Left lung (tissue), 4 donors: ENCODE measurements at regions not wholly inside any gene's neighbourhood (a gene's known extent, or its start where the extent isn't known, plus 50 kb on each side); places are given as distances from the start of the nearest gene placed in this dataset.

Experiments used
- ATAC-seq: fragments of 200-7000 bp; cut with Tn5 transposase; one replicate; pipeline ENCODE4 v1.9.1; 2020; ENCODE audit warnings: moderate library complexity
- DNase-seq, 4 donors: peaks; one replicate each; pipeline ENCODE4 v3.0.0-alpha.2; 2013 to 2020
- H3K27ac ChIP-seq, 2 donors: fragments of 200-600 bp; sonication (generic) in 1 of 2; one replicate each; pipeline versions ENCODE4 v1.5.0 to v1.8.0; 2020 to 2021
- H3K27me3 ChIP-seq, 2 donors: fragments of 200-600 bp; sonication (generic) in 1 of 2; one replicate each; pipeline versions ENCODE4 v1.5.0 to v1.8.0; 2020 to 2021
- H3K36me3 ChIP-seq, 2 donors: fragments of 200-600 bp; sonication (generic) in 1 of 2; one replicate each; pipeline versions ENCODE4 v1.5.0 to v1.8.0; 2020 to 2021
- H3K4me1 ChIP-seq, 2 donors: fragments of 200-600 bp; one replicate each; pipeline ENCODE4 v1.8.0; 2021
- H3K4me3 ChIP-seq, 2 donors: fragments of 200-600 bp; sonication (generic) in 1 of 2; one replicate each; pipeline versions ENCODE4 v1.5.0 to v1.8.0; 2020 to 2021; ENCODE audit warnings: mild to moderate bottlenecking in 1 of 2
- H3K9me3 ChIP-seq, 2 donors: fragments of 200-600 bp; sonication (generic) in 1 of 2; one replicate each; pipeline versions ENCODE4 v1.5.0 to v1.8.0; 2020 to 2021
- CTCF ChIP-seq, 2 donors: fragments of 200-600 bp; sonication (generic) in 1 of 2; IDR thresholded peaks; one replicate each; pipeline versions ENCODE4 v1.5.0 to v1.8.0; 2021; ENCODE audit warnings: antibody characterized with exemption in 2 of 2
- intact Hi-C, 2 donors: fragments of 100-400 bp; cut with DNase I; formaldehyde crosslinking; loops; one replicate each; pipeline versions ENCODE4 v1.11.2 to v1.14.2; 2022
- donor health status: DM: no; HTN: yes; CAD: no.
- donor health status: DM: no; HTN: no; CAD: no.

GRCh38 chr7:144957998-144958397 is 122.1 kb upstream of the TPK1 start:
- Histone ChIP-seq H3K4me1 (no peaks in the 10 kb centered on the region), H3K4me3 (no peak overlapping the region), H3K36me3 (no peaks in the 10 kb centered on the region), H3K27ac (no peak overlapping the region), H3K9me3 (peaks cover 0 to 5% of the 10 kb centered on the region in 2 donors), H3K27me3 (no peaks in the 10 kb centered on the region)
- TF ChIP-seq CTCF (IDR thresholded peaks at IDR 0.05) = no peak
- no peak for ATAC-seq
- DNase-seq = no peak
- intact Hi-C loops = no loop called here

DNA sequence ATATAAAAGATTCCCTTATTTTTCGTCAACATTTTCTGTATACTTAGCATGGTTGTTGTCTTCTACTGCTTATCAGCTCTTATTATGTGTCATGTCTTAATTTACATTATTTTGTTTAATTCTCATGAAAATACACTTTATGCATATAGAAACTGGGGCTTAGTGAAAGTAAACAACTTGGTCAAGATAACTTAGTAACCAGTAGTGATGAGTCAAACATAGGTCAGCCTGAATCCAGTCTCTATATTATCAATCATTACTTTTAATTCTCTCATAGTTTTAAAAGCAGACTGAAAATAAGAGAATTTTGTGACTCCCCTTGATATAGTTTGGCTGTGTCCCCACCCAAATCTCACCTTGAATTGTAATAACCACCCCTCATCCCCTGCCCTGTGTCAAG is 119.6 kb upstream of the TPK1 start:
- TF ChIP-seq CTCF (IDR thresholded peaks at IDR 0.05) = no peak
- peaks cover 0 to 9% of the 10 kb centered on the region in 2 donors for H3K9me3 ChIP-seq
- ATAC-seq (no peak), DNase-seq (no peak)
- H3K4me1 ChIP-seq = no peaks in the 10 kb centered on the region
- H3K36me3 ChIP-seq = no peaks in the 10 kb centered on the region
- no peak overlapping the region for H3K4me3 ChIP-seq
- intact Hi-C loops = no loop called here
- no peaks in the 10 kb centered on the region for H3K27me3 ChIP-seq
- no peak overlapping the region for H3K27ac ChIP-seq

DNA sequence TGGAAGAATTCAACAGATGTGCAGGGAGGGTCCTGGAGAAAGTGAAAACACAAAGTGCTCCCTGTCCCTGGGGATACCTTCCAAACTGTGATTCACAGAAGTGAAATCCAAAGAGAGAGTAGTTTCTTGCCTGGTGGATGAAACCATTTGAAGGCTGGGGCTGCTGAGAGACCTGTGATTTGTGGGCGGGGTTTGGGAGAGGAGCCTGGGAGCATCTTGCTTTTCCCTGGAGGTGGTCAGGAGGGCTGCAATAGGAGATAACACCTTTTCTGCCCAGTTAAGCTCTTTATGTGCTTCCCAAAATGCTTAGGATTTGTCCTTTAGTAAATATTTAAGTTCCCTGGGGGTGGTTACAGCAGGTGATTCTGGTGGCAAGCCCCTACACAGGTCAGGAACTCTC is 105.3 kb upstream of the TPK1 start:
- Histone ChIP-seq H3K9me3 (peaks cover 0 to 3% of the 10 kb centered on the region in 2 donors), H3K4me1 (no peaks in the 10 kb centered on the region), H3K27me3 (no peaks in the 10 kb centered on the region), H3K36me3 (no peaks in the 10 kb centered on the region), H3K4me3 (no peak overlapping the region), H3K27ac (no peak overlapping the region)
- ATAC-seq (no peak), DNase-seq (no peak)
- intact Hi-C loops = no loop called here
- TF ChIP-seq CTCF (IDR thresholded peaks at IDR 0.05) = no peak

- Histone ChIP-seq H3K27ac (no peak overlapping the region), H3K4me3 (no peak overlapping the region), H3K27me3 (no peaks in the 10 kb centered on the region), H3K9me3 (no peaks in the 10 kb centered on the region), H3K36me3 (no peaks in the 10 kb centered on the region), H3K4me1 (no peaks in the 10 kb centered on the region)
- intact Hi-C loops = no loop called here
- TF ChIP-seq CTCF (IDR thresholded peaks at IDR 0.05) = no peak
- ATAC-seq = no peak
- no peak for DNase-seq
Measured at GRCh38 chr7:144937199-144937598, 101.3 kb upstream of the TPK1 start.

DNA sequence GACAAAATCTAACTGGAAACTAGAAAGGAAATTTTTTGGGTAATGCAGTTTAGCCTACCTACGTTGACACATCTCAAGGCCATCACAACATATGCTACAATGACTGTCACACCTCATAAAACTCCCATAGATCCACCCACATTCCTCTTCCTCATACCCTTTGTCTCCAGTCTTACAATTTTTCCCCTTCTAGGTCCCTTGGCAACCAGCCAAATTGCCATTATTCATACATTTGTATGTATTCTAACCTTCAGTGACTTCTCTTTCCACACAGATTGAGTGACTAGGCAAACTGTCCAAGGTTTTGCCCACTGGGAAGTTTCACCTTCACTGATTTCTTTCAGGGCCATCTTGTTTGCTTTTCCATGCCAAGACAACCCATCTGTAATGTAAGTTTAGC is 100.5 kb upstream of the TPK1 start:
- DNase-seq (no peak), ATAC-seq (no peak)
- no peak overlapping the region for H3K4me3 ChIP-seq
- no peak overlapping the region for H3K27ac ChIP-seq
- H3K27me3 ChIP-seq = no peaks in the 10 kb centered on the region
- H3K36me3 ChIP-seq = no peaks in the 10 kb centered on the region
- TF ChIP-seq CTCF (IDR thresholded peaks at IDR 0.05) = no peak
- H3K9me3 ChIP-seq = no peaks in the 10 kb centered on the region
- intact Hi-C loops = no loop called here
- no peaks in the 10 kb centered on the region for H3K4me1 ChIP-seq
